HUES6 (cell line): ENCODE measurements at regions not wholly inside any gene's neighbourhood (a gene's known extent, or its start where the extent isn't known, plus 50 kb on each side); places are given as distances from the start of the nearest gene placed in this dataset.

Experiments used
- H3K27ac ChIP-seq: 2 replicates; pipeline ENCODE4 v1.7.0; 2013; ENCODE audit warnings: low read depth, mild to moderate bottlenecking, low read length, inconsistent platforms
- H3K27me3 ChIP-seq: 2 replicates; pipeline ENCODE4 v1.6.1; 2013; ENCODE audit warnings: low read length; ENCODE audit not compliant: control insufficient read depth, insufficient read depth
- H3K36me3 ChIP-seq: 2 replicates; pipeline ENCODE4 v1.6.1; 2013; ENCODE audit warnings: low read length; ENCODE audit not compliant: control insufficient read depth, insufficient read depth
- H3K4me1 ChIP-seq: 2 replicates; pipeline ENCODE4 v1.6.1; 2013; ENCODE audit warnings: low read length; ENCODE audit not compliant: control insufficient read depth, insufficient read depth
- H3K4me3 ChIP-seq: 2 replicates; pipeline ENCODE4 v1.5.1; 2013; ENCODE audit warnings: low read depth, low read length
- H3K9ac ChIP-seq: one replicate; pipeline ENCODE4 v1.6.1; 2013; ENCODE audit warnings: mild to moderate bottlenecking, low read length
- H3K9me3 ChIP-seq: 2 replicates; pipeline ENCODE4 v1.6.1; 2013; ENCODE audit warnings: low read depth, low read length; ENCODE audit not compliant: control insufficient read depth, insufficient read depth

GRCh38 chr3:113117511-113118234 is 93.7 kb upstream of the BOC start:
- Histone ChIP-seq H3K27me3 (no peaks in the 10 kb centered on the region), H3K4me1 (no peaks in the 10 kb centered on the region), H3K9ac (no peak overlapping the region), H3K36me3 (no peaks in the 10 kb centered on the region), H3K9me3 (no peaks in the 10 kb centered on the region), H3K4me3 (no peak overlapping the region), H3K27ac (no peak overlapping the region)

- Histone ChIP-seq H3K27ac (no peak overlapping the region), H3K27me3 (no peaks in the 10 kb centered on the region), H3K4me1 (no peaks in the 10 kb centered on the region), H3K4me3 (no peak overlapping the region), H3K9ac (no peak overlapping the region), H3K9me3 (no peaks in the 10 kb centered on the region), H3K36me3 (no peaks in the 10 kb centered on the region)
Observed at GRCh38 chr3:113118336-113118735, 93.0 kb upstream of the BOC start.

GRCh38 chr3:113124256-113124830 is 87.0 kb upstream of the BOC start:
- Histone ChIP-seq H3K9ac (no peak overlapping the region), H3K27me3 (no peaks in the 10 kb centered on the region), H3K36me3 (no peaks in the 10 kb centered on the region), H3K4me1 (no peaks in the 10 kb centered on the region), H3K4me3 (no peak overlapping the region), H3K9me3 (no peaks in the 10 kb centered on the region), H3K27ac (no peak overlapping the region)

- Histone ChIP-seq H3K27me3 (no peaks in the 10 kb centered on the region), H3K9ac (no peak overlapping the region), H3K36me3 (no peaks in the 10 kb centered on the region), H3K4me1 (no peaks in the 10 kb centered on the region), H3K9me3 (no peaks in the 10 kb centered on the region), H3K27ac (no peak overlapping the region), H3K4me3 (no peak overlapping the region)
Observed at GRCh38 chr3:113125951-113126350, 85.4 kb upstream of the BOC start.

- Histone ChIP-seq H3K27me3 (no peaks in the 10 kb centered on the region), H3K36me3 (no peaks in the 10 kb centered on the region), H3K4me1 (no peaks in the 10 kb centered on the region), H3K4me3 (no peak overlapping the region), H3K9me3 (no peaks in the 10 kb centered on the region), H3K9ac (no peak overlapping the region), H3K27ac (no peak overlapping the region)
Observed at GRCh38 chr3:113128386-113129015, 82.9 kb upstream of the BOC start.

- H3K4me3 ChIP-seq: no peak overlapping the region
- no peaks in the 10 kb centered on the region for H3K27me3 ChIP-seq
- H3K27ac ChIP-seq: no peak overlapping the region
- H3K9ac ChIP-seq: no peak overlapping the region
- H3K4me1 ChIP-seq: no peaks in the 10 kb centered on the region
- no peaks in the 10 kb centered on the region for H3K9me3 ChIP-seq
- no peaks in the 10 kb centered on the region for H3K36me3 ChIP-seq
Observed at GRCh38 chr3:113129168-113129567, 82.2 kb upstream of the BOC start.

- Histone ChIP-seq H3K9me3 (no peaks in the 10 kb centered on the region), H3K4me3 (no peak overlapping the region), H3K27me3 (no peaks in the 10 kb centered on the region), H3K4me1 (peaks cover 3% of the 10 kb centered on the region; the same call in 1 of the 2 replicates), H3K9ac (no peak overlapping the region), H3K27ac (no peak overlapping the region), H3K36me3 (no peaks in the 10 kb centered on the region)
Observed at GRCh38 chr3:113132571-113132996, 78.8 kb upstream of the BOC start.

- no peaks in the 10 kb centered on the region for H3K27me3 ChIP-seq
- H3K4me1 ChIP-seq: peaks cover 3% of the 10 kb centered on the region; the same call in 1 of the 2 replicates
- no peaks in the 10 kb centered on the region for H3K36me3 ChIP-seq
- H3K9ac ChIP-seq: no peak overlapping the region
- H3K4me3 ChIP-seq: no peak overlapping the region
- H3K27ac ChIP-seq: no peak overlapping the region
- no peaks in the 10 kb centered on the region for H3K9me3 ChIP-seq
Observed at GRCh38 chr3:113133140-113133539, 78.2 kb upstream of the BOC start.

GRCh38 chr3:113136071-113136470 is 75.3 kb upstream of the BOC start:
- H3K9ac ChIP-seq: no peak overlapping the region
- no peaks in the 10 kb centered on the region for H3K27me3 ChIP-seq
- no peaks in the 10 kb centered on the region for H3K9me3 ChIP-seq

GRCh38 chr3:113136544-113136943 is 74.8 kb upstream of the BOC start:
- no peak overlapping the region for H3K4me3 ChIP-seq
- H3K27me3 ChIP-seq: no peaks in the 10 kb centered on the region
- H3K27ac ChIP-seq: no peak overlapping the region
- H3K9me3 ChIP-seq: no peaks in the 10 kb centered on the region
- H3K4me1 ChIP-seq: peaks cover 3% of the 10 kb centered on the region; the same call in 1 of the 2 replicates
- no peaks in the 10 kb centered on the region for H3K36me3 ChIP-seq
- no peak overlapping the region for H3K9ac ChIP-seq

More at GRCh38 chr3:113136071-113136470, 75.3 kb upstream of the BOC start:
- Histone ChIP-seq H3K4me3 (no peak overlapping the region), H3K4me1 (peaks cover 3% of the 10 kb centered on the region; the same call in 1 of the 2 replicates), H3K36me3 (no peaks in the 10 kb centered on the region), H3K27ac (no peak overlapping the region)
